Anterior cingulate cortex (tissue), 58 donors: ENCODE measurements at regions not wholly inside any gene's neighbourhood (a gene's known extent, or its start where the extent isn't known, plus 50 kb on each side); places are given as distances from the start of the nearest gene placed in this dataset.

Experiments
- DNase-seq, 58 donors: peaks; one replicate each; lab custom pipeline; 2025; lab: John Stamatoyannopoulos, UW

GRCh38 chr7:16975712-16976111 is 93.9 kb upstream of the AGR3 start:
- DNase-seq: no peak

GRCh38 chr7:16978358-16979244 is 96.8 kb upstream of the AGR3 start:
- DNase-seq: no peak

- DNase-seq: no peak
Measured at GRCh38 chr7:16980539-16980938, 98.8 kb upstream of the AGR3 start.

GRCh38 chr7:16982640-16983350 is 101.0 kb upstream of the AGR3 start:
- DNase-seq: peak in 14 of 58 donors; percentile 1 to 56 (median 4)

GRCh38 chr7:16984375-16984774 is 102.6 kb upstream of the AGR3 start:
- peak in 1 of 58 donors; percentile 51 for DNase-seq

GRCh38 chr7:16985621-16986020 is 103.8 kb upstream of the AGR3 start:
- no peak for DNase-seq

GRCh38 chr7:16986755-16987154 is 105.0 kb upstream of the AGR3 start:
- no peak for DNase-seq

GRCh38 chr7:16989811-16990413 is 108.1 kb upstream of the AGR3 start:
- peak in 53 of 58 donors; percentile 4 to 92 (median 44) for DNase-seq

- DNase-seq: no peak
Measured at GRCh38 chr7:16991551-16991950, 109.8 kb upstream of the AGR3 start.

GRCh38 chr7:16993543-16993942 is 111.8 kb upstream of the AGR3 start:
- no peak for DNase-seq

- DNase-seq: no peak
Measured at GRCh38 chr7:16998481-16999051, 116.8 kb upstream of the AGR3 start.

- DNase-seq: no peak
Measured at GRCh38 chr7:16999541-17000267, 117.9 kb upstream of the AGR3 start.

GRCh38 chr7:17005271-17005670 is 123.5 kb upstream of the AGR3 start:
- DNase-seq: no peak

GRCh38 chr7:17007841-17008240 is 126.1 kb upstream of the AGR3 start:
- no peak for DNase-seq

GRCh38 chr7:17009007-17009719 is 127.4 kb upstream of the AGR3 start:
- DNase-seq: no peak

- DNase-seq: no peak
Measured at GRCh38 chr7:17009933-17010332, 128.2 kb upstream of the AGR3 start.

GRCh38 chr7:17010637-17011300 is 129.0 kb upstream of the AGR3 start:
- DNase-seq: no peak

- DNase-seq: no peak
Measured at GRCh38 chr7:17013204-17013603, 131.4 kb upstream of the AGR3 start.

GRCh38 chr7:17014686-17015085 is 132.9 kb upstream of the AGR3 start:
- no peak for DNase-seq
